SU-DHL-6 (cell line): ENCODE measurements at regions not wholly inside any gene's neighbourhood (a gene's known extent, or its start where the extent isn't known, plus 50 kb on each side); places are given as distances from the start of the nearest gene placed in this dataset.

Experiments used
- H2AFZ ChIP-seq: fragments of 200-600 bp; sonication (generic); 2 replicates; pipeline ENCODE4 v1.6.1; 2014; ENCODE audit warnings: low read depth, mild to moderate bottlenecking, moderate library complexity, mixed read lengths, antibody characterized with exemption, low read length; ENCODE audit not compliant: severe bottlenecking
- H3F3A ChIP-seq: fragments of 200-600 bp; shearing (Covaris generic); 2 replicates; pipeline ENCODE4 v1.6.0; 2016; ENCODE audit warnings: antibody characterized with exemption, mild to moderate bottlenecking; ENCODE audit not compliant: insufficient read depth
- H3K27ac ChIP-seq: fragments of 200-600 bp; sonication (generic); 2 replicates; pipeline ENCODE4 v1.5.1; 2016; ENCODE audit warnings: low read depth, mild to moderate bottlenecking, low read length, moderate library complexity, mixed read lengths
- H3K27me3 ChIP-seq: fragments of 200-600 bp; sonication (generic), shearing (Covaris generic); 2 replicates; pipeline ENCODE4 v1.6.0; 2014; ENCODE audit warnings: mild to moderate bottlenecking, low read length
- H3K36me3 ChIP-seq: fragments of 200-600 bp; sonication (generic); 2 replicates; pipeline ENCODE4 v1.6.1; 2014; ENCODE audit warnings: mild to moderate bottlenecking, low read length, mixed read lengths
- H3K4me2 ChIP-seq: fragments of 300-600, 200-600 bp; shearing (Covaris generic), sonication (generic); 2 replicates; pipeline ENCODE4 v1.6.0; 2014; ENCODE audit warnings: low read length, low read depth, mild to moderate bottlenecking; ENCODE audit not compliant: poor library complexity, severe bottlenecking
- H3K4me3 ChIP-seq: fragments of 200-600 bp; sonication (generic); 2 replicates; pipeline ENCODE4 v1.5.1; 2014; ENCODE audit warnings: antibody characterized with exemption, low read length, mild to moderate bottlenecking, mixed read lengths; ENCODE audit not compliant: insufficient read depth, poor library complexity, severe bottlenecking
- H3K79me2 ChIP-seq: fragments of 200-600 bp; sonication (generic); 2 replicates; pipeline ENCODE4 v1.6.1; 2014; ENCODE audit warnings: mild to moderate bottlenecking, low read length, moderate library complexity; ENCODE audit not compliant: insufficient read depth
- H3K9ac ChIP-seq: fragments of 200-600 bp; sonication (generic); 2 replicates; pipeline ENCODE4 v1.7.0; 2014; ENCODE audit warnings: mild to moderate bottlenecking, low read length
- H3K9me2 ChIP-seq: fragments of 200-600 bp; sonication (generic); replicated peaks from 2 replicates; pipeline ENCODE4 v1.6.1; 2014; ENCODE audit warnings: low read length; ENCODE audit not compliant: insufficient read depth
- H3K9me3 ChIP-seq: fragments of 200-600 bp; sonication (generic); 2 replicates; pipeline ENCODE4 v1.6.1; 2014; ENCODE audit warnings: low read length, mixed read lengths; ENCODE audit not compliant: insufficient read depth
- H4K20me1 ChIP-seq: fragments of 200-600 bp; sonication (generic); 2 replicates; pipeline ENCODE4 v1.6.1; 2014; ENCODE audit warnings: low read depth, mild to moderate bottlenecking, antibody characterized with exemption, low read length, moderate library complexity, mixed read lengths
- CTCF ChIP-seq: fragments of 200-600 bp; sonication (generic); IDR thresholded peaks from one replicate; pipeline ENCODE4 v1.5.1; 2017; ENCODE audit warnings: antibody characterized with exemption, mild to moderate bottlenecking, low read length, moderate library complexity; ENCODE audit not compliant: insufficient read depth, poor library complexity, severe bottlenecking
- EZH2phosphoT487 ChIP-seq: fragments of 200-600 bp; sonication (generic), shearing (Covaris generic); conservative IDR thresholded peaks from 2 replicates; pipeline ENCODE4 v1.6.1; 2018; ENCODE audit warnings: mild to moderate bottlenecking, antibody characterized with exemption, low read length, moderate library complexity, mixed read lengths

GRCh38 chr10:129253865-129254179 lies 213.2 kb upstream of the MGMT start:
- no peak overlapping the region for H3K27ac ChIP-seq
- no peak overlapping the region for H3K4me3 ChIP-seq
- TF ChIP-seq CTCF (no peak), EZH2phosphoT487 (no peak)
- H3K27me3 ChIP-seq = no peaks in the 10 kb centered on the region
- no peaks in the 10 kb centered on the region for H4K20me1 ChIP-seq
- H3K9me2 ChIP-seq = no peaks in the 10 kb centered on the region
- no peaks in the 10 kb centered on the region for H3K36me3 ChIP-seq
- H2AFZ ChIP-seq = no peak overlapping the region
- no peaks in the 10 kb centered on the region for H3F3A ChIP-seq
- no peaks in the 10 kb centered on the region for H3K9me3 ChIP-seq
- no peak overlapping the region for H3K9ac ChIP-seq
- no peaks in the 10 kb centered on the region for H3K79me2 ChIP-seq
- H3K4me2 ChIP-seq = no peak overlapping the region

DNA sequence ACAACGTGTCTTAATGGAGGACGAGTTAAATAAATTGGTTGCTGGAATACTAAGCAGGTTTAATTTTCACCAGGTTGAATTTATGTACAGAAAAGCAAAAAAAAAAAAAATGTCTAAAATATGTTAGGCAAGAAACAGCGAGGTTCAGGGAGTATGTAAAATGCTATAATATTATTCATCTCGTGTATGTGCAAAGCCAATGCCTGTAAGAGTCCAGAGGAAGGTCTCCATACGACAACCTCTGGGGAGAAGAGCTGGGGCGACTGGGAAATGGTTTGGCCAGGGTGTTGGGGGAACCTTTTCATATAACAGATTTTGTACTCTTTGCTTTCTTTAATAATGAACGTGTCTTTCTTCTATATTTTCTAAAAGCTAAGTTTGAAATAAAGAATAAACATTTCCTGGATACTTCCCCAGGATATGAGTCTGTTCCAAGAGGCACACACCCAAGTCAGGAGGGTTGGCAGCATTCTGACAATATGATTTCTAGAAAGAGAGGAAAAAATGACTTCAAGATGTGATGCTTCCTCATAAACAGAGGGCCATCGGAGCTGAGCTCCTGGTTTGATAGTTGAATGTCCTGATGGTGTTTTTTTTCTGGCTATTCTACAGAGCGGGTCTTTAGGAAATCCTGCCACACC lies 208.6 kb upstream of the MGMT start:
- Histone ChIP-seq H3K9me3 (no peaks in the 10 kb centered on the region), H3K79me2 (no peaks in the 10 kb centered on the region), H3K27ac (no peak overlapping the region), H3K36me3 (no peaks in the 10 kb centered on the region), H3F3A (no peaks in the 10 kb centered on the region), H4K20me1 (no peaks in the 10 kb centered on the region), H2AFZ (no peak overlapping the region), H3K27me3 (no peaks in the 10 kb centered on the region), H3K9ac (no peak overlapping the region), H3K4me2 (no peak overlapping the region), H3K4me3 (no peak overlapping the region), H3K9me2 (no peaks in the 10 kb centered on the region)
- TF ChIP-seq CTCF = no peak
- no peak for TF ChIP-seq EZH2phosphoT487

DNA sequence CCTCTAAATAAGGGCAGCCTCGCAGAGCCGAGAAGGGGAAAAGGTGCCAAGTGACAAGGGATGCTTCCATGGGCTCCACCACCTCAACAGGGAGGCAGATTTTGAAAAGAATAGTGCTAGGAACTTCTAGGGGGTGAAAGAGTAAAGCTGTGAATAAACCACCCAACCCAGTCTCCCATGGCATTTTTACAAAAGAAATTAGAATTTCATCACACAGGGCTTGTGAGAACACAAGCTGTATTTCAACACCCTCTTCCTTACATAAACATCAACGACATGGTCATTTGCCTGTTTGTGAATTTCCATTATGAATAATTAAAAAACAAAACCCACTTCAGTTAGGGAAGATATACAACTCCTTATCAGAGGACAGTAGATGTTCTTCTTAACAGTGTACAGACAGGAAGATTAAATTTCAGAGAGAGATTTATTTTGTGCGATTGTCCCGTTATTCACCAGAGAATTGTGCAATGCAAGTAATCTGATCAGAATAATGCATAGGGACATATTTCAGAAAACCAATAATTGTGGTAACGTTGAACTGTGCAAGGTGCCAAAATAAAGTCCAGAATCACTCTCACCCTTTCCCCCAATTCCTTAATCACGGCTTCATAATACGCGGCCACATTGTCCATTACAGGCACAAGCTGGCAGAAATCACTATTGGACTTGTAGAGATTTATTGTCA lies 207.8 kb upstream of the MGMT start:
- Histone ChIP-seq H3K27ac (no peak overlapping the region), H2AFZ (no peak overlapping the region), H3K4me2 (no peak overlapping the region), H3F3A (no peaks in the 10 kb centered on the region), H3K9ac (no peak overlapping the region), H3K36me3 (no peaks in the 10 kb centered on the region), H3K27me3 (no peaks in the 10 kb centered on the region), H3K9me2 (no peaks in the 10 kb centered on the region), H3K9me3 (no peaks in the 10 kb centered on the region), H3K4me3 (no peak overlapping the region), H3K79me2 (no peaks in the 10 kb centered on the region), H4K20me1 (no peaks in the 10 kb centered on the region)
- no peak for TF ChIP-seq CTCF
- no peak for TF ChIP-seq EZH2phosphoT487
